HepG2 (cell line): ENCODE measurements at regions not wholly inside any gene's neighbourhood (a gene's known extent, or its start where the extent isn't known, plus 50 kb on each side); places are given as distances from the start of the nearest gene placed in this dataset.

Experiments
- ATAC-seq: fragments of 200-7000 bp; cut with Tn5 transposase; 3 replicates; pipeline ENCODE4 v1.9.1; 2020; ENCODE audit warnings: mild to moderate bottlenecking, moderate library complexity
- BruUV-seq: library from RNA; stranded (reverse); fragments of 400-500 nt; replicated peaks from 2 replicates; lab custom pipeline; 2021; lab: Mats Ljungman, UMichigan
- CTCF ChIA-PET: fragments of 300-600 bp; formaldehyde crosslinking; extraction: SDS; loops from one replicate; lab custom pipeline; 2021; ENCODE audit warnings: low total read pairs, inconsistent platforms, low intra/inter-chr PET ratio; lab: Yijun Ruan, JAX
- POLR2A ChIA-PET: fragments of 350-600 bp; sonication (Branson Sonifier 250); formaldehyde crosslinking; loops from one replicate; lab custom pipeline; 2020; ENCODE audit warnings: antibody characterized with exemption, inconsistent platforms; lab: Yijun Ruan, JAX
- DNase-seq: peaks from one replicate; pipeline ENCODE4 v3.0.0-alpha.2; 2015; ENCODE audit warnings: low spot score
- FAIRE-seq: peaks from 3 replicates; lab custom pipeline; 2011; peaks lifted over from hg19 to GRCh38; lab: Jason Lieb, UNC
- H2AFZ ChIP-seq: one replicate; pipeline ENCODE4 v1.6.1; 2011; ENCODE audit warnings: low read length, inconsistent platforms
- H3K27ac ChIP-seq: fragments of 300-600 bp; 3 replicates; pipeline ENCODE4 v1.8.0; 2011; ENCODE audit warnings: mixed run types, mild to moderate bottlenecking, mixed read lengths, low read length, inconsistent platforms; ENCODE audit not compliant: insufficient read depth; ENCODE audit errors: extremely low read length
- H3K27me3 ChIP-seq, 2 experiments: fragments of 200-600 bp in 1 of 2; 2 replicates in 1 of 2; 3 replicates in 1 of 2; pipeline versions ENCODE4 v1.6.0 to v1.8.0; 2011; ENCODE audit warnings: low read length in 2 of 2, mild to moderate bottlenecking in 2 of 2, moderate library complexity in 2 of 2, inconsistent platforms in 1 of 2; ENCODE audit not compliant: insufficient read depth in 2 of 2, control insufficient read depth in 1 of 2
- H3K36me3 ChIP-seq, 2 experiments: fragments of 200-600 bp in 1 of 2; replicated peaks in 1 of 2; 2 replicates in 1 of 2; 3 replicates in 1 of 2; pipeline versions ENCODE4 v1.5.1 to v1.8.0; 2011; ENCODE audit warnings: low read length in 2 of 2, inconsistent platforms in 1 of 2; ENCODE audit not compliant: insufficient read depth in 2 of 2, control insufficient read depth in 1 of 2
- H3K4me1 ChIP-seq: 2 replicates; pipeline ENCODE4 v1.5.1; 2012; ENCODE audit warnings: low read length, inconsistent platforms; ENCODE audit not compliant: insufficient read depth
- H3K4me2 ChIP-seq: 2 replicates; pipeline ENCODE4 v1.6.0; 2011; ENCODE audit warnings: low read depth, low read length, inconsistent platforms
- H3K4me3 ChIP-seq, 3 experiments: fragments of 200-600 bp in 1 of 3; sonication (generic), shearing (Covaris generic) in 1 of 3; replicated peaks in 1 of 3; 2 replicates each; pipeline ENCODE4 v1.5.1; 2011 to 2016; ENCODE audit warnings: low read length in 3 of 3, inconsistent platforms in 2 of 3, low read depth in 2 of 3, mild to moderate bottlenecking in 2 of 3, control low read depth in 1 of 3, mixed read lengths in 1 of 3; ENCODE audit not compliant: insufficient read depth in 1 of 3
- H3K79me2 ChIP-seq: one replicate; pipeline ENCODE4 v1.6.1; 2011; ENCODE audit warnings: low read length, inconsistent platforms; ENCODE audit not compliant: insufficient read depth
- H3K9ac ChIP-seq: 2 replicates; pipeline ENCODE4 v1.6.0; 2011; ENCODE audit warnings: mild to moderate bottlenecking, low read depth, low read length, inconsistent platforms; ENCODE audit not compliant: insufficient read depth
- H3K9me3 ChIP-seq: 2 replicates; pipeline ENCODE4 v1.5.1; 2012; ENCODE audit warnings: mild to moderate bottlenecking, low read length
- H4K20me1 ChIP-seq: 2 replicates; pipeline ENCODE4 v1.6.0; 2011; ENCODE audit warnings: inconsistent platforms, mild to moderate bottlenecking, low read length, moderate library complexity; ENCODE audit not compliant: insufficient read depth
- AKNA ChIP-seq: sonication (generic); formaldehyde crosslinking; IDR thresholded peaks from 2 replicates; pipeline ENCODE4 v1.4.0; 2020; ENCODE audit warnings: missing genetic modification reagents, borderline replicate concordance
- ARID3A ChIP-seq: IDR thresholded peaks from 2 replicates; pipeline ENCODE4 v1.6.1; 2012; ENCODE audit warnings: low read depth, low read length, improper control_type of control experiment
- GZF1 ChIP-seq: sonication (generic); formaldehyde crosslinking; IDR thresholded peaks from 2 replicates; pipeline ENCODE4 v1.5.1; 2020; ENCODE audit warnings: mild to moderate bottlenecking, missing genetic modification reagents
- HOMEZ ChIP-seq: IDR thresholded peaks from 2 replicates; pipeline ENCODE4 v1.6.1; 2016; ENCODE audit warnings: low read depth
- MEIS2 ChIP-seq: sonication (generic); formaldehyde crosslinking; IDR thresholded peaks from 2 replicates; pipeline ENCODE4 v1.9.0; 2021; ENCODE audit warnings: mild to moderate bottlenecking, missing genetic modification reagents
- SCMH1 ChIP-seq: sonication (generic); formaldehyde crosslinking; IDR thresholded peaks from 2 replicates; pipeline ENCODE4 v1.9.0; 2021; ENCODE audit warnings: missing genetic modification reagents, mild to moderate bottlenecking, borderline replicate concordance
- THAP8 ChIP-seq: sonication (generic); formaldehyde crosslinking; IDR thresholded peaks from 2 replicates; pipeline ENCODE4 v1.5.1; 2020; ENCODE audit warnings: missing genetic modification reagents, mild to moderate bottlenecking, borderline replicate concordance
- TIGD3 ChIP-seq: sonication (generic); formaldehyde crosslinking; IDR thresholded peaks from 2 replicates; pipeline ENCODE4 v1.5.1; 2020; ENCODE audit warnings: mild to moderate bottlenecking, missing genetic modification reagents, borderline replicate concordance
- ZNF317 ChIP-seq: sonication (generic); formaldehyde crosslinking; IDR thresholded peaks from 2 replicates; pipeline ENCODE4 v1.5.0; 2020; ENCODE audit warnings: mild to moderate bottlenecking, missing genetic modification reagents
- ZNF746 ChIP-seq: sonication (generic); formaldehyde crosslinking; IDR thresholded peaks from 2 replicates; pipeline ENCODE4 v1.8.0; 2022; ENCODE audit warnings: mild to moderate bottlenecking, missing genetic modification reagents
- WGBS: methylation state at CpG from one replicate; pipeline ENCODE4 v1.1.6; 2017; ENCODE audit warnings: low lambda C conversion rate; 5-methylcytosine and 5-hydroxymethylcytosine counted together
- in situ Hi-C: cut with HindIII; loops from 2 replicates; pipeline ENCODE4 v1.10.0; 2017; ENCODE audit warnings: low pct_unique_long_range_greater_than_20kb; ENCODE audit not compliant: extremely low pct_ligation_motif_present
- intact Hi-C: fragments of 100-400 bp; cut with micrococcal nuclease; formaldehyde crosslinking; loops from one replicate; pipeline ENCODE4 v1.10.0; 2022; ENCODE audit not compliant: unreplicated experiment

GRCh38 chr1:163668472-163668871, 346.7 kb downstream of the NUF2 start:
- intact Hi-C loops (no loop called here), in situ Hi-C loops (no loop called here)
- H3K4me1 ChIP-seq = no peaks in the 10 kb centered on the region
- FAIRE-seq (no peak), ATAC-seq (no peak), DNase-seq (no peak)
- WGBS = 12% methylated on average over 2 of the region's 2 CpGs
- H3K4me3 ChIP-seq = no peak overlapping the region
- no peak overlapping the region for H2AFZ ChIP-seq
- CTCF ChIA-PET = no interaction called here
- peaks cover 62% of the 10 kb centered on the region for H3K9me3 ChIP-seq
- H3K27me3 ChIP-seq = no peaks in the 10 kb centered on the region
- H4K20me1 ChIP-seq = no peaks in the 10 kb centered on the region
- H3K4me2 ChIP-seq = no peak overlapping the region
- BruUV-seq = no TSS peak
- H3K27ac ChIP-seq = no peak overlapping the region
- H3K9ac ChIP-seq = no peak overlapping the region
- H3K36me3 ChIP-seq = no peaks in the 10 kb centered on the region
- POLR2A ChIA-PET = no interaction called here
- H3K79me2 ChIP-seq = no peaks in the 10 kb centered on the region
- TF ChIP-seq THAP8 (CRISPR knock-in tag) (no peak), ZNF317 (CRISPR knock-in tag) (no peak), AKNA (no peak), ARID3A (no peak), TIGD3 (CRISPR knock-in tag) (no peak), MEIS2 (no peak), ZNF746 (CRISPR knock-in tag) (no peak), GZF1 (no peak), HOMEZ (CRISPR knock-in tag) (no peak), SCMH1 (CRISPR knock-in tag) (no peak)
